DMS53 (cell line): ENCODE measurements at regions not wholly inside any gene's neighbourhood (a gene's known extent, or its start where the extent isn't known, plus 50 kb on each side); places are given as distances from the start of the nearest gene placed in this dataset.
"Not testable (repeated sequence)": the region's sequence is repeated elsewhere in the genome, so short reads cannot be mapped to it uniquely, and the experiment has no call there.

Experiments
- DNase-seq: peaks from one replicate; lab custom pipeline; 2025; lab: John Stamatoyannopoulos, UW

GRCh38 chr2:184091456-184091855, 506.9 kb upstream of the ZNF804A start:
- no peak for DNase-seq

- DNase-seq = peak; percentile 20
Observed at GRCh38 chr2:184113696-184114403, 484.5 kb upstream of the ZNF804A start.

- DNase-seq = no peak
Observed at GRCh38 chr2:184114439-184114838, 483.9 kb upstream of the ZNF804A start.

GRCh38 chr2:184119989-184120800, 478.1 kb upstream of the ZNF804A start:
- no peak for DNase-seq

GRCh38 chr2:184125867-184126266, 472.5 kb upstream of the ZNF804A start:
- peak; percentile 41 for DNase-seq

- no peak for DNase-seq
Observed at GRCh38 chr2:184129073-184129472, 469.3 kb upstream of the ZNF804A start.

GRCh38 chr2:184137955-184138354, 460.4 kb upstream of the ZNF804A start:
- no peak for DNase-seq

GRCh38 chr2:184141866-184142265, 456.5 kb upstream of the ZNF804A start:
- no peak for DNase-seq

- DNase-seq = no peak
Observed at GRCh38 chr2:184154438-184154837, 443.9 kb upstream of the ZNF804A start.

GRCh38 chr2:184155791-184156190, 442.5 kb upstream of the ZNF804A start:
- DNase-seq = no peak

GRCh38 chr2:184157141-184157540, 441.2 kb upstream of the ZNF804A start:
- DNase-seq = no peak

GRCh38 chr2:184162426-184162825, 435.9 kb upstream of the ZNF804A start:
- no peak for DNase-seq

GRCh38 chr2:184168823-184169222, 429.5 kb upstream of the ZNF804A start:
- DNase-seq = not testable (repeated sequence)

GRCh38 chr2:184169366-184169765, 429.0 kb upstream of the ZNF804A start:
- no peak for DNase-seq

- DNase-seq = no peak
Observed at GRCh38 chr2:184174493-184175104, 423.7 kb upstream of the ZNF804A start.

- DNase-seq = peak; percentile 62
Observed at GRCh38 chr2:184178229-184178628, 420.1 kb upstream of the ZNF804A start.

GRCh38 chr2:184186436-184186835, 411.9 kb upstream of the ZNF804A start:
- no peak for DNase-seq

- DNase-seq = no peak
Observed at GRCh38 chr2:184187421-184187971, 410.8 kb upstream of the ZNF804A start.

- DNase-seq = peak; percentile 46
Observed at GRCh38 chr2:184190725-184191124, 407.6 kb upstream of the ZNF804A start.

GRCh38 chr2:184192649-184193048, 405.7 kb upstream of the ZNF804A start:
- no peak for DNase-seq

GRCh38 chr2:184197413-184197812, 400.9 kb upstream of the ZNF804A start:
- no peak for DNase-seq

GRCh38 chr2:184198791-184199190, 399.5 kb upstream of the ZNF804A start:
- not testable (repeated sequence) for DNase-seq

- no peak for DNase-seq
Observed at GRCh38 chr2:184199274-184199673, 399.1 kb upstream of the ZNF804A start.
